ENCODE measurements at regions not wholly inside any gene's neighbourhood (a gene's known extent, or its start where the extent isn't known, plus 50 kb on each side); places are given as distances from the start of the nearest gene placed in this dataset.

DNA sequence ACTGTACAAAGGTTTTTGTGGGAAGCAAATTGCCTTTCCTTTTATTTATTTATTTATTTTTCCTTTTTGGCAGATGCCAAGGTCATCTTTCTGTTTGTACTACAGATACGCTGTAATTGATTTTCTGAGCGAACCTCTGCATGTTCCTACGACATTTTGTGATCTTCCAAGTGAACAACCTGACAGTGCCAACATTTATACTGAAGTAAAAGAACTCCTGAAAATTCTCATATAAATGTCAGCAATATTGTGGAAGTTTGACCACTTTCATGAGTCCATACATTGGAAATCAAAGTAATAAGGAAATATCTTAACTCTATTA, 86.8 kb upstream of the EEPD1 start:
- no peaks in the 10 kb centered on the region for H3K36me3 ChIP-seq
- ATAC-seq (peak; percentile 59 to 80 (median 68)), DNase-seq (no peak)
- H3K27ac ChIP-seq = no peak overlapping the region
- H3K4me3 ChIP-seq = no peak overlapping the region
- 43% methylated on average over 3 of the region's 3 CpGs for WGBS (ENCODE audit: insufficient coverage, low coverage, low lambda C conversion rate, missing lambda C conversion rate)
- intact Hi-C loops (cut with DNase I) = no loop called here
- peaks cover 0 to 9% (median 0%) of the 10 kb centered on the region in 4 donors for H3K4me1 ChIP-seq
- no peaks in the 10 kb centered on the region for H3K9me3 ChIP-seq
- no peaks in the 10 kb centered on the region for H3K27me3 ChIP-seq
- TF ChIP-seq POLR2A (IDR thresholded peaks at IDR 0.05) = no peak
- TF ChIP-seq, protein P1, sequence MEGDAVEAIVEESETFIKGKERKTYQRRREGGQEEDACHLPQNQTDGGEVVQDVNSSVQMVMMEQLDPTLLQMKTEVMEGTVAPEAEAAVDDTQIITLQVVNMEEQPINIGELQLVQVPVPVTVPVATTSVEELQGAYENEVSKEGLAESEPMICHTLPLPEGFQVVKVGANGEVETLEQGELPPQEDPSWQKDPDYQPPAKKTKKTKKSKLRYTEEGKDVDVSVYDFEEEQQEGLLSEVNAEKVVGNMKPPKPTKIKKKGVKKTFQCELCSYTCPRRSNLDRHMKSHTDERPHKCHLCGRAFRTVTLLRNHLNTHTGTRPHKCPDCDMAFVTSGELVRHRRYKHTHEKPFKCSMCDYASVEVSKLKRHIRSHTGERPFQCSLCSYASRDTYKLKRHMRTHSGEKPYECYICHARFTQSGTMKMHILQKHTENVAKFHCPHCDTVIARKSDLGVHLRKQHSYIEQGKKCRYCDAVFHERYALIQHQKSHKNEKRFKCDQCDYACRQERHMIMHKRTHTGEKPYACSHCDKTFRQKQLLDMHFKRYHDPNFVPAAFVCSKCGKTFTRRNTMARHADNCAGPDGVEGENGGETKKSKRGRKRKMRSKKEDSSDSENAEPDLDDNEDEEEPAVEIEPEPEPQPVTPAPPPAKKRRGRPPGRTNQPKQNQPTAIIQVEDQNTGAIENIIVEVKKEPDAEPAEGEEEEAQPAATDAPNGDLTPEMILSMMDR (IDR thresholded peaks at IDR 0.05) = no peak

DNA sequence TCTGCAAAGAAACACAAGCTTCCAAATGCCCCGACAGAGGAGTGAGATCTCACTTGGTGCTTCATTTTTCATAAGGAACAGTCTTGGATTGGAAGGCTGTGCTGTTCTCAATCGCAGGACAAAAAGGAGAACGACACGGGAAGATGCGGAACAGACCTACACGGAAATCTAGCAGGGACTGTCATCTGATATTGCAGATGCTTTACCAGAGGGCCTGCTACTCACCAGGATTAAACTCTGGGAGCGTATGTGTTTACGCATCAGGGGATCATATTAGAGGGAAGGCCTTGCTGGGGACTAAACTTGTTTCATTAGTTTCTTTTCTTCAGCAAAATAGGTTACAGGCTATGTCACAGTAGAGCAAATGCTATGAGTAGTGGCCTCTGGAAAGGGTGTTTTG, 82.8 kb upstream of the EEPD1 start:
- no peak for TF ChIP-seq POLR2A (IDR thresholded peaks at IDR 0.05)
- TF ChIP-seq, protein P1 (IDR thresholded peaks at IDR 0.05) = no peak
- 94% methylated on average over 7 of the region's 8 CpGs for WGBS (ENCODE audit: insufficient coverage, low coverage, low lambda C conversion rate, missing lambda C conversion rate)
- H3K4me3 ChIP-seq = no peak overlapping the region
- H3K27me3 ChIP-seq = no peaks in the 10 kb centered on the region
- DNase-seq (no peak), ATAC-seq (no peak)
- no peak overlapping the region for H3K27ac ChIP-seq
- peaks cover 0 to 9% (median 0%) of the 10 kb centered on the region in 4 donors for H3K4me1 ChIP-seq
- intact Hi-C loops (cut with DNase I) = no loop called here
- H3K9me3 ChIP-seq = no peaks in the 10 kb centered on the region
- no peaks in the 10 kb centered on the region for H3K36me3 ChIP-seq

DNA sequence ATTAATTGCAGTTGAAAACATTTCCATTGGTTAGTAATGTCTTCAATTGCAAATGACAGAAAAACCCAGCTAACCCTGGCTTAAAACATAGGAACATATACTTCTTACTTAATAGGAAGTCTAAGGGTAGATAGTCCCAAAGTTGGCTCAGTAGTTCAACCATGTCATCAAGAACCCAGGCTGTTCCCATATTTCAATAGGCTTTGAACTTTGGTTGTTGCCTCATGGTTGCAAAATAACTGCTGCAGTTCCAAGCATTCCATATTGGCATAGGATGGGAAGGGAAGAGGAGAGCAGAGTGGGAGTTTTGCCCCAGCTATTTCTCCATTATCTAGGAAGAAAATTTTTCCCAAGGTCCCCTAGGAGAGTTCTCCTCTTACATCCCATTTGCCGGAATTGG, 81.4 kb upstream of the EEPD1 start:
- WGBS (ENCODE audit: insufficient coverage, low coverage, low lambda C conversion rate, missing lambda C conversion rate) = 100% methylated on average over 1 of the region's 1 CpG

DNA sequence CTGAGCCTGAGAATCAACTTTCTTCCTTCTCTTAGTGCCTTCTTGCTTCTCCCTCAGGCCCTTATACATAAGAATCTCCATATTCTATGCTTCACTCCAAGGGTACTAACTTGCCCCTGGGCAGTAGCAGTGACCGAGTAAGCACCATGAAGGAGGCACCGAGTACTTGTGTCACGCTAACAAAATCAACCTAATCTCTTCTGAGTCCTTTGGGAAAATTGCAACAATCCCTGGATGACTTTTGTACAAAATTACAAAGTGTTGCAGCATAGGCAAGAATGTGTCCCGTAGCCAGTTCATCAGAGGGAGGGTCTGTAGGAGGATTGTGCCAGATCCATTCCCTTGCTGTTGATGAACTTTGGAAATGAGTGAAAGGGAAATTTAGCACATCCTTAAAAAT, 80.4 kb upstream of the EEPD1 start:
- H3K27me3 ChIP-seq = no peaks in the 10 kb centered on the region
- no peaks in the 10 kb centered on the region for H3K9me3 ChIP-seq
- DNase-seq = no peak
- 53% methylated on average over 4 of the region's 4 CpGs for whole genome bisulfite sequencing (ENCODE audit: insufficient coverage, low coverage, low lambda C conversion rate, missing lambda C conversion rate)
- ATAC-seq = no peak
- no peaks in the 10 kb centered on the region for H3K4me1 ChIP-seq
- H3K4me3 ChIP-seq = no peak overlapping the region
- intact Hi-C loops (cut with DNase I) = no loop called here
- TF ChIP-seq, protein P1 (IDR thresholded peaks at IDR 0.05) = no peak
- TF ChIP-seq POLR2A (IDR thresholded peaks at IDR 0.05) = no peak
- H3K36me3 ChIP-seq = no peaks in the 10 kb centered on the region
- no peak overlapping the region for H3K27ac ChIP-seq

More for the DNA sequence above, 81.4 kb upstream of the EEPD1 start:
- Histone ChIP-seq H3K27ac (no peak overlapping the region), H3K4me1 (peaks cover 0 to 2% (median 0%) of the 10 kb centered on the region in 4 donors), H3K4me3 (no peak overlapping the region), H3K9me3 (no peaks in the 10 kb centered on the region), H3K36me3 (no peaks in the 10 kb centered on the region), H3K27me3 (no peaks in the 10 kb centered on the region)
- intact Hi-C loops (cut with DNase I) = no loop called here
- DNase-seq (peak in 1 of 3 donors; percentile 62), ATAC-seq (peak; percentile 67 to 94 (median 87))
- TF ChIP-seq, protein P1 (IDR thresholded peaks at IDR 0.05) = no peak
- no peak for TF ChIP-seq POLR2A (IDR thresholded peaks at IDR 0.05)

DNA sequence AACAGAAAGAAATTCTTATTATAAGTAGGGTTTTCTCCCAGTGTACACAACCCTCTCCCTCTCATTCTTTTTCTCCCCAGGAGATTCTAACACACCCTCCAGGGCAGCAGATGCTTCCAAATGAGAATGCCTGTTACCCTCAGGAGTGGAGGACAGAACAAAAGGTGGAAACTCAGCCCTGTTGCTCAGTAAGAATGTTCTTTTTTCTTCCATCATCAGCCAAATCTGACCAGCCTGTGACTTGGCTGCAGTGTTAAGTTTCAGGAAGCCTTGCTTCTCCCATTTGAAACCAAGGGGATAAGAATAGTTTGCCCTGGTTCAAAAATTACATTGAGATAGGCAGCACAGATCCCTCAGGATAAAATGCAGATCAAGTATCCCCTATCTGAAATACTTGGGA, 77.5 kb upstream of the EEPD1 start:
- Histone ChIP-seq H3K9me3 (no peaks in the 10 kb centered on the region), H3K27me3 (no peaks in the 10 kb centered on the region), H3K4me1 (no peaks in the 10 kb centered on the region), H3K36me3 (no peaks in the 10 kb centered on the region), H3K4me3 (no peak overlapping the region), H3K27ac (no peak overlapping the region)
- ATAC-seq (no peak), DNase-seq (no peak)
- intact Hi-C loops (cut with DNase I) = no loop called here
- no peak for TF ChIP-seq POLR2A (IDR thresholded peaks at IDR 0.05)
- TF ChIP-seq, protein P1 (IDR thresholded peaks at IDR 0.05) = no peak
